Upper lobe of left lung (tissue), 4 donors: ENCODE measurements at regions not wholly inside any gene's neighbourhood (a gene's known extent, or its start where the extent isn't known, plus 50 kb on each side); places are given as distances from the start of the nearest gene placed in this dataset.

Source experiments
- CTCF ChIP-seq, 6 experiments: fragments of 450-650 bp in 4 of 6; fragments of 200-600 bp in 2 of 6; sonication (generic) in 2 of 6; IDR thresholded peaks; one replicate each; pipeline ENCODE4 v1.5.1; 2016 to 2019; ENCODE audit warnings: antibody characterized with exemption in 6 of 6
- POLR2AphosphoS5 ChIP-seq, 2 donors: sonication (generic); formaldehyde crosslinking; IDR thresholded peaks; one replicate each; pipeline ENCODE4 v1.5.1; 2017; ENCODE audit warnings: antibody characterized with exemption in 2 of 2

DNA sequence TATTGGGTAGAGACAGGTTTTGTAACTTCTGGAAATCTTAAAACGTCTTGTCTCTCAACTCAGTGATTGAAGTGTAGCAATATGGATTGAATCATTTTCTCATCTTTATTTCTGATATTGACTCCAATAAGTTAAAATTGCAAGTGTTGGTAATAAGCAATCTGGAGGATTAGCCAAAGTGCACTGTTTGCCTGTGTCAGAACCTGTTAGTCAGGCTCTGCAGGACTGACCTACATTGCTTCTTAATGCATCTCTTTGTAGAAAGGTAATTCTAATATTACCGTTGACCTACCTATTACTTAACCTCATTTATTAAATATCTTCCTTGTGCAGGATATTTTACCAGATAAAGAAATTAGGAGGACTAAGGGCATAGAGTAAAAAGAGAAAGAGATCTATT lies 484.0 kb upstream of the CITED2 start:
- TF ChIP-seq POLR2AphosphoS5 (IDR thresholded peaks at IDR 0.05) (no peak), CTCF (IDR thresholded peaks at IDR 0.05) (no peak)
